Stimulated activated CD4-positive, alpha-beta T cell treated with anti-CD3 and anti-CD28 coated beads, TNF-alpha, amount 100 ng/mL, for 4 hours (primary cell): ENCODE measurements at regions not wholly inside any gene's neighbourhood (a gene's known extent, or its start where the extent isn't known, plus 50 kb on each side); places are given as distances from the start of the nearest gene placed in this dataset.

Source experiments
- DNase-seq, 3 experiments: peaks; one replicate each; pipeline ENCODE4 v3.0.0-alpha.2; 2020; ENCODE audit warnings: low read depth in 3 of 3

DNA sequence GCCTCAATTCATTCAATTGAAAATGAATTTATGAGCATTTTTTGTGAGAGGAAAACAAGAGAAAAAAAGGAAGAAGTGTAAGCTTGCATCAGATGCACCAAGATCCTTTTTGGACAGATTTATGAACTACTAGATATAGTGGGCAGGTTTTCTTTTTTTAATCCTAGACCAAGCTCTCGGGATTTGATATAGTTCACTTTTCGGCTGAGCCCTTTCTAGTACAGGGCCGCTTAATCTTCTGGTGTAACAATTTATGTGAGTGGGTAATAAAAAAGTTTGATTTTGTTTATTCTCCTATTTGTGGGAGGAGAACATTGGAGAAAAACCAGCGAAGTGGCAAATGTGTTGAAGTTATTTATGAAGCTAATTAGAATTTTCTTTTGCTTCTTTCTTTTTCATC is 538.0 kb downstream of the UTRN start:
- DNase-seq = no peak

GRCh38 chr6:144824018-144824417 is 538.9 kb downstream of the UTRN start:
- no peak for DNase-seq

GRCh38 chr6:144834426-144835038 is 549.4 kb downstream of the UTRN start:
- no peak for DNase-seq

- DNase-seq = no peak
Observed at GRCh38 chr6:144835322-144835973, 550.3 kb downstream of the UTRN start.

GRCh38 chr6:144840619-144841018 is 555.5 kb downstream of the UTRN start:
- no peak for DNase-seq

DNA sequence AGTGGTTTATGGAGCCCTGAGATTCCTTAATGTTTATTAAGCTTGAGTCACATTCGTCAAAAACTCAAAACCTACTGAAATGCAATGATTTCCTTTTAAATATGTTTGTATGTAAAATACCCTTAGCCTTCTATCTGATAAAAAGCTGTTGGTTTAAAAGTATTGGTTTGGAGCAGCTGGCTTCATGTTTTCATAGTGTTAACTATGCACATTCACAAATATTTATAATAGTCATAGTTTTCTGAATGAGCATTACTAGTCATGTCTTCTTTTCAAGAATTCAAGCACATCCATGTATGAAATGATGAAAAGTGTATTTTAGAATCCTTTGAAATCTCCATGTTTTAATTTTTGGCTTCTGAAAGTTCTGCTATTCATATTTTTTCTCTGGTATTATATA is 558.6 kb downstream of the UTRN start:
- DNase-seq = no peak

- DNase-seq = no peak
Observed at GRCh38 chr6:144844596-144844995, 559.5 kb downstream of the UTRN start.

- DNase-seq = no peak
Observed at GRCh38 chr6:144845186-144845585, 560.1 kb downstream of the UTRN start.

- no peak for DNase-seq
Observed at GRCh38 chr6:144847916-144848315, 562.8 kb downstream of the UTRN start.

- DNase-seq = no peak
Observed at GRCh38 chr6:144849920-144850319, 564.8 kb downstream of the UTRN start.

DNA sequence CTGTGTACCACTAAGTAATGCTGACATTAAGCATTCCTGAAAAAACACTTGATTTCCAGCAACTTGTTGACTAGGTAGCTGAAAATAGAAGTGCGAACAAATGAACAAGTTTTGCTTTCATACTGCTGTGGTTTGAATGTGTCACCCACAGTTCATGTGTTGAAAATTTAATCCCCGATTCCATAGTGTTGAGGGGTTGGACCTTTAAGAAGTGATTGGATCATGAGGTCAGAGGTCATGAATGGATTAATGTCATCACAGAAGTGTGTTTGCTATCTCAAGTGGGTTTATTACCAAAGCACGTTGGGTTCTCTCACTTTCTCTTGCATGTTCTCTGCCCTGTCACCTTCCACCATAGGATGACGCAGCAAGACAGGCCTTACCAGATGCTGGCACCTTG is 568.5 kb downstream of the UTRN start:
- no peak for DNase-seq

DNA sequence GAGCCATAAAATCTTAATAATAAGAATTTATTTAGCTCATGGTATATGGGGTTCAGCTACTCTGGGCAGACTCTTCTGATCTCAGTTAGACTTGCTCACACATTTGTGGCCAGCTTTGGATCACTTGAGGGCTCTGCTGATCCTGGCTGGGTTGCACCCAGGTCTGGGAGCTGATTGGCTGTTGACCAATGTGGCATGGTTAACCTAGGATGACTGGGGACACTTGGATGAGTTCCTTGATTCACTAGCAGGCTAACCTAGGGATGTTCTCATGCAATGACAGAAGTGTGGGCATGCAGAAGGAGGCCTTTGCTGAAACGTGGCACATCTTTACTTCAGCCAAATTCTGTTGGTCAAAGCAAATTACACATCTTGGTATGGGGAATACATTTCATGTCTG is 569.5 kb downstream of the UTRN start:
- no peak for DNase-seq

GRCh38 chr6:144855375-144855774 is 570.2 kb downstream of the UTRN start:
- no peak for DNase-seq

- DNase-seq = no peak
Observed at GRCh38 chr6:144855812-144856531, 570.8 kb downstream of the UTRN start.

DNA sequence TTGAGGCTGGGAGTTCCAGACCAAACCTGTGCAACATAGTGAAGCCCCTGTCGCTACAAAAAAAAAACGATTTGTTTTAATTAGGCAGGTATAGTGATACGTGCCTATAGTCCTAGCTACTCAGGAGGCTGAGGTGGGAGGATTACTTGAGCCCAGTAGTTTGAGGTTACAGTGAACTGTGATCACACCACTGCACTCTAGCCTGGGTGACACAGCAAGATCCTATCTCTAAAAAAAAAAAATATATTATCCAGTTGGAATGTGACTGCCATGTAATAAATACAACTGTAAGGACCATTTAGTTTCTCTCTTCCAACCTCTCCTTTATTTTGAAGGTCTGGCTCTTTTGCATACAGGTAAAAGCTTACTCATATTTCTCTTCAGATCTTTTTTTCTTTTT is 571.5 kb downstream of the UTRN start:
- no peak for DNase-seq

DNA sequence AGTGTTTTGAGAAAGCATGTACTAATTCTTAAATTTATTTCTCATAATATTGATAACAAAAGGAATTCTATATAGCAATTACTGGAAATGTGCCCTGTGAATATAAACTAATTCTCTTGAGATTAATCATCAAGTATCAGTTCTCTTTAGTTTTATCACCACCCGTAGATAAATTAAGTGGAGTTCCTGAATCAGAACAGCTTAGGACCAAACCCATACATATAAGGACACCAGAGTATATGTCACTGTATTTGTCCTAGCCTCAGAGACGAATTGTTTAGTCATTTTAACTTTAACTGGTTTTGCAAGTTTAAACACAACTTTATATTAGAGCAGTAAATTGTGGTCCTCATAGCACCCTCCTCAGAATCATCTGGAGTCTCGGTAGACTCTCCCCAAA is 572.0 kb downstream of the UTRN start:
- no peak for DNase-seq

DNA sequence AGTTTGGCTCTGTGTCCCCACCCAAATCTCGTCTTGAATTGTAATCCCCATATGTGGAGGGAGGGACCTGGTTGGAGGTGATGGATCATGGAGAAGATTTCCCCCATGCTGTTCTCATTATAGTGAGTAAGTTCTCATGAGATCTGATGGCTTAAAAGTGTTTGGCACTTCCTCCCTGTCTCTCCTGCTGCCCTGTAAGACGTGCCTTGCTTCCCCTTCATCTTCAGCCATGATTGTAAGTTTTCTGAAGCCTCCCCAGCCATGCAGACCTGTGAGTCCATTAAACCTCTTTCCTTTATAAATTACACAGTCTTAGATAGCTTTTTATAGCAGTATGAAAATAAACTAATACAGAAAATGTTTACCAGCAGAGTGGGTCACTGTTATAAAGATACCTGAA is 577.6 kb downstream of the UTRN start:
- DNase-seq = no peak

DNA sequence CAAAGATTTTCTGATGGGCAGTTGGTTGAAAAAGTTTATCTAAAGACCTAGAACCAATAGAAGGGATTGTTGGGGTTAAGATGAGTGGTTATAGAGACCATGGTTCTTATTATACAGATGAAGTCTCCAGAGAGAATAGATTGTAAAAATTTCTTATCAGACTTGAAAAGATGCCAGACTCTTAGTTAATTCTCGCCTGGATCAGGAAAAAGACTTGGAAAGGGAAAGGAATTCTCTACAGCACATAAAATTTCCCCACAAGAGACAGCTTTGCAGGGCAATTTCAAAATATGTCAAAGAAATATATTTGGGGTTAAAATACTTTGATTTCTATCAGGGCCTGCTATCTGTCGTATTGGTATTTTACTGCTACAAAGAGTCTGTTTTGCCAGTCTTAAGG is 582.6 kb downstream of the UTRN start:
- DNase-seq = no peak

- DNase-seq = no peak
Observed at GRCh38 chr6:144870782-144871181, 585.6 kb downstream of the UTRN start.

DNA sequence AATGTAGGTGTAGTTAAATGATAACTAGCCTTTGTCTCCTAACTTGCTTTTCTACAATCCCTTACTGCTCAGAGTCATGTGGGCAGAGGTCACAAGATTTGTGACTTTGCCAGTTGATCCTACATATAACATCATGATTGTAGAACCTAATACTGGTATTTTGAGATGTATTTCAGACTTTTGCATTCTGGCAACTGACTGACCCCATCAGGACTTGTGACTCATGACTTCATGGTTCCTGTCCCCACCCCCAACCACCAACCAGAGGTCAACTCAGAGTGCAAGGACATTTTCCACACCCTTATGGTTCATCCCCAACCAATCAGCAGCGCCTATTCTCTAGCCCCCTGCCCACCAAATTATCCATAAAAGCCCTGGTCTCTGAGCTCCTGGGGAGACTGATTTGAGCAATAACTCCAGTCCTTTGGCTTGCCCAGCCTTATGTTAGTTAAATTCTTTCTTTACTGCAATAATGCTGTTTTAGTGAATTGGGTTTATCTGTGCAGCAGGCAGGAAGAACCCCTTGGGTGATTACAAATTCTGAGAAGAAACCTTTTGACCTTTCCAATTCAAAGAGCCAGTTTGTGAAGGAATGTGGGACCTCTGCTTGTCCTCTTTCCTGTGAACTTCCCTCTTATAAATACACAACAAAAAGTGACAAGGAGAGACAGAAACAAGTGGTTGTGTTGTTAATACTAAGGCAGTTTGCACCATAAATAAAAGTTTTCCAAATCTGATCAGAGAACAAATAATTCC is 588.7 kb downstream of the UTRN start:
- DNase-seq = no peak

DNA sequence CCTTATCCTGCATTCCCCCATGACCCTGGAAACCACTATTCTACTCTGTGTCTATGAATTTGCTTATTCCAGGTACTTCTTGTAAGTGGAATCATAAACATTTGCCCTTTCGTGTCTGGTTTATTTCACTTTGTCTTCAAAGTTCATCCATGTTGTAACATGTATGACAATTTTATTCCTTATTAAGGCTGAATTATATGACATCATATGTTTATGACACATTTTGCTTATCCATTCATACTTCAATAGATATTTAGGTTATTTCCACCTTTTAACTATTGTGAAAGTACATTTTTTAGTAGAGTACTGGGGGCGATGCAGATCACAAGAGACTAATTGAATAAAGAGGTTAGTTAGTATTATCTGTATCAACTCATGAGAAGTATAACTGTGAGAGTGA is 591.6 kb downstream of the UTRN start:
- DNase-seq = no peak

DNA sequence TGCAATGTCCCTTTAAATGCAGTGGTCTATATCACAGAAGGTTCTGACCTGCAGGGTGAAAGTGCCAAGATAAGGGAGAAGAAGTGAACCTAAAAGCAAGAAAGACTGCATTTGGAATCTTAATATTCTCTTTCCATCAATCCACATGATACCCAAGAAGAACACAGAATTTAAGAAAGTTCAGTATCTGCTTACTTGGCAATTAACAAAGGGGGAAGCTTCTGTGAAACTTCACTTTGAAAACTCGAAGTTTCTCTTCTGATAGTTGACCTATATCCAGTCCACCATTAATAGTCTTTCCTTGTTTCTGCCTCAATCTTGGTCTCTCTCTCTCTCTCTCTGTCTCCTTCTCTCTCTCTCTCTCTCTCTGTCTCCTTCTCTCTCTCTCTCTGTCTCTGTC is 592.0 kb downstream of the UTRN start:
- no peak for DNase-seq

DNA sequence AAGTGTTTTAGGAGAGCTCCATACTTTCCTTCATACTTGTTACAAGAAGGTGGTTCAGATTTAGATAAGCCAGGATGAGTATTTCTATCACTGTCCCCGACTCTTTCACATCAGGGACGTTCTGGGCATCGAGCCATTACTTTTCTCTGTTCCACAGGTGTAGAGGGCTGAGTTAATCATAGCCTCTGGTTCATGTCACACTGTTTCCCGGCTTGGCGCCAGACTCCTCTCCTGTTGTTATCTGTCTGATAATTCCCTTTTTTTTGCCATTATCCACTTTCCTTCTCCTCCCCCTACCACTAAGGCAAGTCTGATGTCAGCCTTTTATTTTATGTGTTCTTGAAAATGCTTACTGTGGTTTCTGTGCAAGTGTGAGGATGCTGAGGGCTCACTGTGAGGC is 593.4 kb downstream of the UTRN start:
- no peak for DNase-seq
